H9 (cell line): ENCODE measurements at regions not wholly inside any gene's neighbourhood (a gene's known extent, or its start where the extent isn't known, plus 50 kb on each side); places are given as distances from the start of the nearest gene placed in this dataset.

Source experiments
- DNase-seq: peaks from one replicate; pipeline ENCODE4 v3.0.0-alpha.2; 2017
- H2AFZ ChIP-seq: one replicate; pipeline ENCODE4 v1.6.1; 2013; ENCODE audit warnings: mild to moderate bottlenecking, low read length, control low read depth, moderate library complexity
- H2AK5ac ChIP-seq: 2 replicates; pipeline ENCODE4 v1.6.1; 2013; ENCODE audit warnings: low read length, control low read depth, mixed read lengths; ENCODE audit not compliant: insufficient read length
- H2BK120ac ChIP-seq: one replicate; pipeline ENCODE4 v1.6.1; 2013; ENCODE audit warnings: low read depth, mild to moderate bottlenecking, low read length, control low read depth, inconsistent platforms; ENCODE audit not compliant: poor library complexity, severe bottlenecking
- H2BK12ac ChIP-seq: 2 replicates; pipeline ENCODE4 v1.6.1; 2013; ENCODE audit warnings: low read length, control low read depth, mixed read lengths, low read depth; ENCODE audit not compliant: insufficient read length
- H2BK15ac ChIP-seq: 2 replicates; pipeline ENCODE4 v1.6.1; 2013; ENCODE audit warnings: low read depth, low read length, control low read depth
- H2BK20ac ChIP-seq: one replicate; pipeline ENCODE4 v1.6.1; 2013; ENCODE audit warnings: low read depth, mild to moderate bottlenecking, low read length, control low read depth, inconsistent platforms; ENCODE audit not compliant: poor library complexity, severe bottlenecking
- H2BK5ac ChIP-seq: 2 replicates; pipeline ENCODE4 v1.6.1; 2013; ENCODE audit warnings: low read length, control low read depth, mixed read lengths; ENCODE audit not compliant: insufficient read length
- H3K14ac ChIP-seq: 2 replicates; pipeline ENCODE4 v1.6.1; 2013; ENCODE audit warnings: low read length, control low read depth; ENCODE audit not compliant: insufficient read depth
- H3K18ac ChIP-seq: 2 replicates; pipeline ENCODE4 v1.6.1; 2013; ENCODE audit warnings: low read depth, mild to moderate bottlenecking, mixed read lengths, low read length, control low read depth; ENCODE audit not compliant: insufficient read length
- H3K23ac ChIP-seq: 2 replicates; pipeline ENCODE4 v1.6.1; 2013; ENCODE audit warnings: low read length, control low read depth, mixed read lengths, low read depth; ENCODE audit not compliant: insufficient read length
- H3K23me2 ChIP-seq: 2 replicates; pipeline ENCODE4 v1.6.1; 2013; ENCODE audit warnings: low read depth, mild to moderate bottlenecking, mixed read lengths, low read length, control low read depth; ENCODE audit not compliant: insufficient read length, poor library complexity, severe bottlenecking
- H3K27ac ChIP-seq: 2 replicates; pipeline ENCODE4 v1.5.1; 2013; ENCODE audit warnings: low read length, control low read depth, mixed read lengths, low read depth; ENCODE audit not compliant: insufficient read length
- H3K27me3 ChIP-seq: 2 replicates; pipeline ENCODE4 v1.6.1; 2013; ENCODE audit warnings: low read length, control low read depth, inconsistent platforms; ENCODE audit not compliant: insufficient read depth
- H3K4ac ChIP-seq: 2 replicates; pipeline ENCODE4 v1.6.1; 2013; ENCODE audit warnings: low read depth, mild to moderate bottlenecking, control low read depth, inconsistent platforms, low read length, moderate library complexity
- H3K4me1 ChIP-seq: 2 replicates; pipeline ENCODE4 v1.6.1; 2013; ENCODE audit warnings: low read length, control low read depth, inconsistent platforms; ENCODE audit not compliant: insufficient read depth
- H3K4me2 ChIP-seq: 2 replicates; pipeline ENCODE4 v1.6.1; 2013; ENCODE audit warnings: low read length, control low read depth, mixed read lengths; ENCODE audit not compliant: insufficient read length, insufficient read depth
- H3K56ac ChIP-seq: 2 replicates; pipeline ENCODE4 v1.6.1; 2013; ENCODE audit warnings: low read depth, mild to moderate bottlenecking, mixed read lengths, low read length, control low read depth; ENCODE audit not compliant: insufficient read length
- H3K79me1 ChIP-seq: 2 replicates; pipeline ENCODE4 v1.6.1; 2013; ENCODE audit warnings: low read depth, mild to moderate bottlenecking, moderate library complexity, low read length, control low read depth, inconsistent platforms; ENCODE audit not compliant: insufficient read depth, poor library complexity, severe bottlenecking
- H3K79me2 ChIP-seq: 2 replicates; pipeline ENCODE4 v1.6.1; 2013; ENCODE audit warnings: low read length, control low read depth, inconsistent platforms; ENCODE audit not compliant: insufficient read depth
- H3K9ac ChIP-seq: 2 replicates; pipeline ENCODE4 v1.6.1; 2013; ENCODE audit warnings: low read length, control low read depth, mixed read lengths; ENCODE audit not compliant: insufficient read length; ENCODE audit errors: extremely low read depth
- H3K9me3 ChIP-seq: one replicate; pipeline ENCODE4 v1.6.1; 2013; ENCODE audit warnings: low read depth, low read length, inconsistent platforms; ENCODE audit not compliant: control insufficient read depth
- H3T11ph ChIP-seq: one replicate; pipeline ENCODE4 v1.6.1; 2013; ENCODE audit warnings: mild to moderate bottlenecking, low read length, control low read depth, inconsistent platforms
- H4K20me1 ChIP-seq: one replicate; pipeline ENCODE4 v1.6.1; 2013; ENCODE audit not compliant: control insufficient read depth, insufficient read length, insufficient read depth
- H4K5ac ChIP-seq: 2 replicates; pipeline ENCODE4 v1.6.1; 2013; ENCODE audit warnings: low read depth, mild to moderate bottlenecking, mixed read lengths, low read length, control low read depth; ENCODE audit not compliant: insufficient read length
- H4K8ac ChIP-seq: replicated peaks from 2 replicates; pipeline ENCODE4 v1.6.1; 2013; ENCODE audit warnings: low read length, control low read depth, mixed read lengths, low read depth; ENCODE audit not compliant: insufficient read length
- H4K91ac ChIP-seq: 2 replicates; pipeline ENCODE4 v1.6.1; 2013; ENCODE audit warnings: low read depth, mild to moderate bottlenecking, moderate library complexity, mixed read lengths, low read length, control low read depth; ENCODE audit not compliant: insufficient read length
- H3K27ac Mint-ChIP-seq, 3 experiments: 2 replicates in 2 of 3; 3 replicates in 1 of 3; pipeline ENCODE4 v1.8.0; 2020 to 2021; ENCODE audit warnings: mixed read lengths in 3 of 3, mild to moderate bottlenecking in 1 of 3, moderate library complexity in 1 of 3
- H3K27me3 Mint-ChIP-seq: 2 replicates; pipeline ENCODE4 v1.8.0; 2021; ENCODE audit warnings: low read depth, mild to moderate bottlenecking, moderate library complexity, mixed read lengths
- H3K36me3 Mint-ChIP-seq, 3 experiments: 2 replicates in 2 of 3; 3 replicates in 1 of 3; pipeline ENCODE4 v1.8.0; 2020 to 2021; ENCODE audit warnings: low read depth in 3 of 3, mixed read lengths in 3 of 3; ENCODE audit not compliant: insufficient read depth in 1 of 3
- H3K4me1 Mint-ChIP-seq, 2 experiments: 2 replicates each; pipeline ENCODE4 v1.8.0; 2020; ENCODE audit warnings: mixed read lengths in 2 of 2
- H3K4me3 Mint-ChIP-seq, 2 experiments: 2 replicates in 1 of 2; 3 replicates in 1 of 2; pipeline ENCODE4 v1.8.0; 2020 to 2021; ENCODE audit warnings: mild to moderate bottlenecking in 2 of 2, mixed read lengths in 2 of 2, moderate library complexity in 1 of 2
- H3K9me3 Mint-ChIP-seq, 2 experiments: 2 replicates in 1 of 2; 3 replicates in 1 of 2; pipeline ENCODE4 v1.8.0; 2020; ENCODE audit warnings: mild to moderate bottlenecking in 2 of 2, mixed read lengths in 2 of 2, moderate library complexity in 1 of 2
- WGBS: extraction: QIAGEN DNeasy Blood & Tissue Kit; methylation state at CpG from one replicate; pipeline ENCODE4 v1.1.7; 2013; ENCODE audit warnings: missing lambda C conversion rate, low lambda C conversion rate, mixed read lengths; ENCODE audit not compliant: insufficient read length; ENCODE audit errors: extremely low coverage; 5-methylcytosine and 5-hydroxymethylcytosine counted together
- TF ChIP-seq, protein P1 (sequence below): fragments of 200-600 bp; sonication (generic); conservative IDR thresholded peaks from 3 replicates; pipeline ENCODE4 v1.8.0; 2021; ENCODE audit warnings: antibody characterized with exemption, mild to moderate bottlenecking

DNA sequence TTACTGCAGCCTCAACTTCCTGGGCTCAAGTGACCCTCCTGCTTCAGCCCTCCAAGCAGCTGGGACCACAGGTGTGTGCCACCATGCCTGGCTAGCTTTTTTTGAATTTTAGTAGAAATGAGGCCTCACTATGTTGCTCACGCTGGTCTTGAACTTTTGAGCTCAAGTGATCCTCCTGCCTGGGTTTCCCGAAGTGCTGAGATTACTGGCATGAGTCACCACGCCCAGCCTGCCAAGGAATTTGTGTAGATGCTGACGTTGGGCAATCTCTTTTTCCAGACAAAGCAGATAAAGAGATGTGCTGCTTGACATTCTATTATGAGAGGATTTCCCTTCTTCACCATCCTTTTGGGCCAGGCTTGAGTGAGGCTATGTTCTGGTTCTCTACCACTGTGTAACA is 254.5 kb upstream of the RPS6KA3 start:
- Histone ChIP-seq H2BK12ac (no peak overlapping the region), H2AK5ac (no peak overlapping the region), H2AFZ (no peak overlapping the region), H2BK15ac (no peak overlapping the region), H3K4me1 (no peaks in the 10 kb centered on the region), H3K27ac (no peak overlapping the region), H3K23me2 (no peaks in the 10 kb centered on the region), H3K79me1 (no peaks in the 10 kb centered on the region), H4K5ac (no peak overlapping the region), H2BK120ac (no peak overlapping the region), H3K79me2 (no peaks in the 10 kb centered on the region), H3K27me3 (no peaks in the 10 kb centered on the region), H2BK5ac (no peak overlapping the region), H4K8ac (no peak overlapping the region), H3K4me2 (no peak overlapping the region), H3K56ac (no peak overlapping the region), H4K20me1 (no peaks in the 10 kb centered on the region), H3K23ac (no peak overlapping the region), H3K14ac (no peak overlapping the region), H4K91ac (no peak overlapping the region), H2BK20ac (no peak overlapping the region), H3T11ph (no peak overlapping the region), H3K4ac (no peak overlapping the region), H3K9me3 (peaks cover 39% of the 10 kb centered on the region), H3K18ac (no peak overlapping the region), H3K9ac (no peak overlapping the region)
- DNase-seq = no peak
- no CpG with 5 or more reads among the region's 4 CpGs for WGBS
- Mint-ChIP-seq H3K4me3 (no peak overlapping the region), H3K36me3 (no peaks in the 10 kb centered on the region), H3K9me3 (peaks cover 0 to 32% of the 10 kb centered on the region in 2 experiments; a peak in 4 of 5 replicates), H3K27ac (no peak overlapping the region; a peak in 1 of 7 replicates), H3K4me1 (peaks cover 3 to 11% of the 10 kb centered on the region in 2 experiments), H3K27me3 (0 out of 2 replicates have a peak, but pooled peaks cover 3% of the 10 kb centered on the region)
- TF ChIP-seq, protein P1, sequence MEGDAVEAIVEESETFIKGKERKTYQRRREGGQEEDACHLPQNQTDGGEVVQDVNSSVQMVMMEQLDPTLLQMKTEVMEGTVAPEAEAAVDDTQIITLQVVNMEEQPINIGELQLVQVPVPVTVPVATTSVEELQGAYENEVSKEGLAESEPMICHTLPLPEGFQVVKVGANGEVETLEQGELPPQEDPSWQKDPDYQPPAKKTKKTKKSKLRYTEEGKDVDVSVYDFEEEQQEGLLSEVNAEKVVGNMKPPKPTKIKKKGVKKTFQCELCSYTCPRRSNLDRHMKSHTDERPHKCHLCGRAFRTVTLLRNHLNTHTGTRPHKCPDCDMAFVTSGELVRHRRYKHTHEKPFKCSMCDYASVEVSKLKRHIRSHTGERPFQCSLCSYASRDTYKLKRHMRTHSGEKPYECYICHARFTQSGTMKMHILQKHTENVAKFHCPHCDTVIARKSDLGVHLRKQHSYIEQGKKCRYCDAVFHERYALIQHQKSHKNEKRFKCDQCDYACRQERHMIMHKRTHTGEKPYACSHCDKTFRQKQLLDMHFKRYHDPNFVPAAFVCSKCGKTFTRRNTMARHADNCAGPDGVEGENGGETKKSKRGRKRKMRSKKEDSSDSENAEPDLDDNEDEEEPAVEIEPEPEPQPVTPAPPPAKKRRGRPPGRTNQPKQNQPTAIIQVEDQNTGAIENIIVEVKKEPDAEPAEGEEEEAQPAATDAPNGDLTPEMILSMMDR = no peak
